Ishikawa (cell line): ENCODE measurements at regions not wholly inside any gene's neighbourhood (a gene's known extent, or its start where the extent isn't known, plus 50 kb on each side); places are given as distances from the start of the nearest gene placed in this dataset.

Experiments
- CEBPB ChIP-seq: IDR thresholded peaks from 2 replicates; pipeline ENCODE4 v1.6.1; 2012
- CREB1 ChIP-seq: IDR thresholded peaks from 2 replicates; pipeline ENCODE4 v1.6.1; 2012; ENCODE audit warnings: low read depth
- EGR1 ChIP-seq: IDR thresholded peaks from 2 replicates; pipeline ENCODE4 v1.6.1; 2012
- EP300 ChIP-seq: IDR thresholded peaks from 2 replicates; pipeline ENCODE4 v1.6.1; 2012; ENCODE audit warnings: borderline replicate concordance
- FOXM1 ChIP-seq: IDR thresholded peaks from 2 replicates; pipeline ENCODE4 v1.6.1; 2012; ENCODE audit warnings: low read depth, borderline replicate concordance
- MAX ChIP-seq: IDR thresholded peaks from 2 replicates; pipeline ENCODE4 v1.6.1; 2012
- NFIC ChIP-seq: IDR thresholded peaks from 2 replicates; pipeline ENCODE4 v1.6.1; 2012
- RAD21 ChIP-seq: IDR thresholded peaks from 2 replicates; pipeline ENCODE4 v1.6.1; 2012; ENCODE audit warnings: low read depth
- REST ChIP-seq: IDR thresholded peaks from 2 replicates; pipeline ENCODE4 v1.6.1; 2012; ENCODE audit warnings: low read depth, mild to moderate bottlenecking
- TAF1 ChIP-seq: IDR thresholded peaks from 2 replicates; pipeline ENCODE4 v1.6.1; 2012; ENCODE audit warnings: low read depth, mild to moderate bottlenecking
- TCF12 ChIP-seq: IDR thresholded peaks from 2 replicates; pipeline ENCODE4 v1.6.1; 2012; ENCODE audit warnings: low read depth
- TEAD4 ChIP-seq: IDR thresholded peaks from 2 replicates; pipeline ENCODE4 v1.6.1; 2012
- USF1 ChIP-seq: IDR thresholded peaks from 2 replicates; pipeline ENCODE4 v1.6.1; 2012
- YY1 ChIP-seq: IDR thresholded peaks from 2 replicates; pipeline ENCODE4 v1.6.1; 2012; ENCODE audit warnings: low read depth
- ZBTB7A ChIP-seq: IDR thresholded peaks from 2 replicates; pipeline ENCODE4 v1.6.1; 2012; ENCODE audit warnings: low read depth

GRCh38 chr12:17372508-17372907 lies 717.5 kb downstream of the RERGL start:
- no peak for TF ChIP-seq ZBTB7A
- no peak for TF ChIP-seq CREB1
- TF ChIP-seq FOXM1, result no peak
- no peak for TF ChIP-seq CEBPB
- TF ChIP-seq MAX, result no peak
- TF ChIP-seq REST, result no peak
- no peak for TF ChIP-seq TCF12
- no peak for TF ChIP-seq RAD21
- TF ChIP-seq YY1, result no peak
- TF ChIP-seq TAF1, result no peak
- TF ChIP-seq TEAD4, result no peak
- TF ChIP-seq USF1, result no peak

GRCh38 chr12:17371491-17372215 lies 718.3 kb downstream of the RERGL start:
- TF ChIP-seq RAD21, result no peak
- no peak for TF ChIP-seq TCF12

GRCh38 chr12:17370621-17371020 lies 719.4 kb downstream of the RERGL start:
- no peak for TF ChIP-seq CEBPB
- TF ChIP-seq EP300, result no peak
- TF ChIP-seq MAX, result no peak
- TF ChIP-seq CREB1, result no peak
- no peak for TF ChIP-seq YY1
- no peak for TF ChIP-seq REST

- no peak for TF ChIP-seq ZBTB7A
- TF ChIP-seq FOXM1, result no peak
- no peak for TF ChIP-seq YY1
- TF ChIP-seq EGR1, result no peak
- no peak for TF ChIP-seq CEBPB
These were observed 720.4 kb downstream of the RERGL start for GRCh38 chr12:17369556-17369955.

DNA sequence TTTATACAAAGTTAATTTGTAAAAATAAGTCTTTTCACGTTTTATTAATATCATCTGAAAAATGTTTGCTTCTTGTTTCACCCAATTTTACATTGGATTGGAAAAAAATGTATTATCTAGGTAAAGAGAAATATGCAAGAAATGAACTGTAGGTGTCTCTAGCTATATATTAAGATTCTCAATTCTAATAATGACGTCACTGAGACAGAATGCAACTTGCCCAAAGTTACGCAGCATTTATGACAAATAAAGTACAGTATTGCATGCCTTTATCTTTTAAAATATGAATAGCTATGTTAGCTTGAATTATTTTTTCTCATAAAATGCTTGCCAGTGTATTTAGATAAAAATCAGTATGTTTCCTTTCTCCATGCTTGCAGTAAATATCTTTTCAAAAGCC lies 728.8 kb downstream of the RERGL start:
- no peak for TF ChIP-seq ZBTB7A
- no peak for TF ChIP-seq YY1
- TF ChIP-seq RAD21, result no peak
- TF ChIP-seq CREB1, result no peak

GRCh38 chr12:17358835-17359234 lies 731.2 kb downstream of the RERGL start:
- TF ChIP-seq TCF12 (no peak), MAX (no peak), EGR1 (no peak), ZBTB7A (no peak), FOXM1 (no peak), EP300 (no peak), NFIC (no peak), CREB1 (no peak), REST (no peak), YY1 (no peak), RAD21 (no peak), USF1 (no peak), CEBPB (no peak), TAF1 (no peak), TEAD4 (no peak)
